Stomach (tissue), 4 donors: ENCODE measurements at regions not wholly inside any gene's neighbourhood (a gene's known extent, or its start where the extent isn't known, plus 50 kb on each side); places are given as distances from the start of the nearest gene placed in this dataset.

Experiments
- EP300 ChIP-seq: sonication (generic); formaldehyde crosslinking; IDR thresholded peaks from one replicate; pipeline ENCODE4 v1.6.1; 2017; ENCODE audit warnings: antibody characterized with exemption
- POLR2A ChIP-seq, 4 donors: fragments of 450-650 bp; IDR thresholded peaks; one replicate each; pipeline ENCODE4 v1.6.1; 2016; ENCODE audit warnings: antibody characterized with exemption in 4 of 4, control low read depth in 2 of 4, mild to moderate bottlenecking in 1 of 4, moderate library complexity in 1 of 4
- POLR2AphosphoS5 ChIP-seq, 3 donors: sonication (generic); formaldehyde crosslinking; IDR thresholded peaks; one replicate each; pipeline ENCODE4 v1.6.1; 2016; ENCODE audit warnings: antibody characterized with exemption in 3 of 3
- TF ChIP-seq, protein P1 (sequence below), 7 experiments: fragments of 450-650 bp in 4 of 7; fragments of 200-600 bp in 3 of 7; sonication (generic) in 3 of 7; IDR thresholded peaks; one replicate each; pipeline ENCODE4 v1.5.1; 2016 to 2019; ENCODE audit warnings: antibody characterized with exemption in 7 of 7, control low read depth in 2 of 7, mild to moderate bottlenecking in 1 of 7

DNA sequence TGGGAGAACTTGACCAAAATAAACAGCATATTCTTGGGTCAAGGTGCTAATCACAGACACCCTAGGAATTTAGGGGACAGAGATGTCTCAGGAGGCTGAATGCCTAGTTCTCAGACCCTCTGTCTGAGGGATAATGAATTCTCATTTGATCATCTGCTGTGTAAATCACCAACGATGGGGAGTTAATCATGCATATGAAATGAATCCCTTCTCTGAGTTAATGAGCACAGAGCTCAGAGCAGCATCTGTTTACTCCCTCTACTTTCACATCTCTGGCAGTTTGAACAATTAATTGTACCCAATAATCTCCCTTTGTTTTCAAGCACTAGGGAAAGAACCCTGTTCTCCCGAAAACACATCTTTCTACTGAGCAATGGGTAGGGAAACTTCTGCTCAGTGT is 129.4 kb upstream of the SRRM4 start:
- TF ChIP-seq, protein P1, sequence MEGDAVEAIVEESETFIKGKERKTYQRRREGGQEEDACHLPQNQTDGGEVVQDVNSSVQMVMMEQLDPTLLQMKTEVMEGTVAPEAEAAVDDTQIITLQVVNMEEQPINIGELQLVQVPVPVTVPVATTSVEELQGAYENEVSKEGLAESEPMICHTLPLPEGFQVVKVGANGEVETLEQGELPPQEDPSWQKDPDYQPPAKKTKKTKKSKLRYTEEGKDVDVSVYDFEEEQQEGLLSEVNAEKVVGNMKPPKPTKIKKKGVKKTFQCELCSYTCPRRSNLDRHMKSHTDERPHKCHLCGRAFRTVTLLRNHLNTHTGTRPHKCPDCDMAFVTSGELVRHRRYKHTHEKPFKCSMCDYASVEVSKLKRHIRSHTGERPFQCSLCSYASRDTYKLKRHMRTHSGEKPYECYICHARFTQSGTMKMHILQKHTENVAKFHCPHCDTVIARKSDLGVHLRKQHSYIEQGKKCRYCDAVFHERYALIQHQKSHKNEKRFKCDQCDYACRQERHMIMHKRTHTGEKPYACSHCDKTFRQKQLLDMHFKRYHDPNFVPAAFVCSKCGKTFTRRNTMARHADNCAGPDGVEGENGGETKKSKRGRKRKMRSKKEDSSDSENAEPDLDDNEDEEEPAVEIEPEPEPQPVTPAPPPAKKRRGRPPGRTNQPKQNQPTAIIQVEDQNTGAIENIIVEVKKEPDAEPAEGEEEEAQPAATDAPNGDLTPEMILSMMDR (IDR thresholded peaks at IDR 0.05), result no peak
- TF ChIP-seq EP300 (no peak), POLR2A (IDR thresholded peaks at IDR 0.05) (no peak), POLR2AphosphoS5 (IDR thresholded peaks at IDR 0.05) (no peak)
